ENCODE measurements at regions not wholly inside any gene's neighbourhood (a gene's known extent, or its start where the extent isn't known, plus 50 kb on each side); places are given as distances from the start of the nearest gene placed in this dataset.

- no peak for TF ChIP-seq CTCF (IDR thresholded peaks at IDR 0.05)
- no peak for TF ChIP-seq USF2 (IDR thresholded peaks at IDR 0.05; ENCODE audit: borderline replicate concordance, low read depth, low read length)
- no peak for TF ChIP-seq RXRA (IDR thresholded peaks at IDR 0.05; ENCODE audit: borderline replicate concordance, low read depth)
- no peak for TF ChIP-seq ELF1 (IDR thresholded peaks at IDR 0.05)
- TF ChIP-seq GATA2 (CRISPR knock-in tag; IDR thresholded peaks at IDR 0.05), result no peak
Observed at GRCh38 chr2:118295592-118296390, 207.5 kb downstream of the INSIG2 start.
